BLaER1 (cell line): ENCODE measurements at regions not wholly inside any gene's neighbourhood (a gene's known extent, or its start where the extent isn't known, plus 50 kb on each side); places are given as distances from the start of the nearest gene placed in this dataset.
"Not testable (repeated sequence)": the region's sequence is repeated elsewhere in the genome, so short reads cannot be mapped to it uniquely, and the experiment has no call there.

Source experiments
- H3K27ac ChIP-seq: shearing (Covaris generic); formaldehyde crosslinking; 2 replicates; pipeline ENCODE4 v1.8.1; 2022
- H3K27me3 ChIP-seq: shearing (Covaris generic); formaldehyde crosslinking; 2 replicates; pipeline ENCODE4 v1.8.1; 2022
- H3K36me3 ChIP-seq: shearing (Covaris generic); formaldehyde crosslinking; 2 replicates; pipeline ENCODE4 v1.8.1; 2022
- H3K4me1 ChIP-seq: shearing (Covaris generic); formaldehyde crosslinking; 2 replicates; pipeline ENCODE4 v1.8.1; 2022
- H3K4me2 ChIP-seq: shearing (Covaris generic); formaldehyde crosslinking; 2 replicates; pipeline ENCODE4 v1.8.1; 2022
- H3K4me3 ChIP-seq: shearing (Covaris generic); formaldehyde crosslinking; 2 replicates; pipeline ENCODE4 v1.8.1; 2022
- H3K9ac ChIP-seq: shearing (Covaris generic); formaldehyde crosslinking; 2 replicates; pipeline ENCODE4 v1.8.1; 2022
- H3K9me3 ChIP-seq: shearing (Covaris generic); formaldehyde crosslinking; 2 replicates; pipeline ENCODE4 v1.8.1; 2022
- H4K20me1 ChIP-seq: shearing (Covaris generic); formaldehyde crosslinking; 2 replicates; pipeline ENCODE4 v1.8.1; 2022
- Cebpa-rat ChIP-seq: shearing (Covaris generic); IDR thresholded peaks from 2 replicates; pipeline ENCODE4 v1.8.1; 2022

DNA sequence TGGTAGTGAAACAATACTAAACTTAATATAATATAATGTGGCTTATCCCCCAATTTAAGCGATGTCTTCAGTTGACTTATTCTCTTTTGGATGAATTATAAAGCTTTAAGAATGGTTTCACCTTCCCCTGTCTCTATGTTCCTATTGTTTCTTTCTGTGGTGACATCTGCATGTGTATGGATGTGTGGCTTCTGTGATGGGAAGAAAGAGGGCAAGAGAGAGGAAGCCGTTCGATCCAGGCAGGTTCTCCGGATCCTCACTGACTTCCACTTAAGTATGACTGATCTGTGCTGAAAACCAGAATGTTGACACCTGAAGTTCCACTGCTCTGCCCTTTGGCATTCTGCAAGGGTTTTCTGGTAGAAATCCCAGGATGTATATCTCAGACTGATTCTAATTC lies 1150.8 kb downstream of the STPG2 start:
- H3K9me3 ChIP-seq = no peaks in the 10 kb centered on the region
- H3K9ac ChIP-seq = no peak overlapping the region
- H4K20me1 ChIP-seq = no peaks in the 10 kb centered on the region
- H3K4me1 ChIP-seq = no peaks in the 10 kb centered on the region
- H3K4me3 ChIP-seq = no peak overlapping the region
- H3K27me3 ChIP-seq = no peaks in the 10 kb centered on the region
- no peak overlapping the region for H3K4me2 ChIP-seq
- no peaks in the 10 kb centered on the region for H3K36me3 ChIP-seq
- H3K27ac ChIP-seq = no peak overlapping the region
- no peak for TF ChIP-seq Cebpa-rat

DNA sequence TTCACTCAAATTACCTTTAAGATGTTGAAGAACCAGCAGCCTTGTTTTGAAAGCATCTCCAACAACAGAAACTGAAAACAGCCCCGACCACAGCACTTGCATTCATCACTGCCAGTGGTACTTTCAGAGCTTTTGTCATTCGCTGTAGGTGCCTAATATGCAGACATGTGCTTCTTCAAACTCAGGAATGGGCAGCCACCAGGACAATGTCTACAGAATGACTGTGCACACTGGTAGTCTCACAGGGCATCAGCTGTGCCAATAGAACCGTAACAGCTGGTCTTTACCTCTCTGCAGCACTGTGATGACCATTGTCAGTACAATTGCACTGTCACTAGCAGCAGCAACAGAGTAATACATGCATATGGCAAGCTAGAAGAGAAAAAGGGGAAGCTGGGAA lies 1149.7 kb downstream of the STPG2 start:
- Histone ChIP-seq H3K4me1 (no peaks in the 10 kb centered on the region), H3K9me3 (no peaks in the 10 kb centered on the region), H3K27me3 (no peaks in the 10 kb centered on the region), H3K4me2 (no peak overlapping the region), H3K27ac (no peak overlapping the region), H3K36me3 (no peaks in the 10 kb centered on the region), H4K20me1 (no peaks in the 10 kb centered on the region), H3K4me3 (no peak overlapping the region), H3K9ac (no peak overlapping the region)
- TF ChIP-seq Cebpa-rat = no peak

DNA sequence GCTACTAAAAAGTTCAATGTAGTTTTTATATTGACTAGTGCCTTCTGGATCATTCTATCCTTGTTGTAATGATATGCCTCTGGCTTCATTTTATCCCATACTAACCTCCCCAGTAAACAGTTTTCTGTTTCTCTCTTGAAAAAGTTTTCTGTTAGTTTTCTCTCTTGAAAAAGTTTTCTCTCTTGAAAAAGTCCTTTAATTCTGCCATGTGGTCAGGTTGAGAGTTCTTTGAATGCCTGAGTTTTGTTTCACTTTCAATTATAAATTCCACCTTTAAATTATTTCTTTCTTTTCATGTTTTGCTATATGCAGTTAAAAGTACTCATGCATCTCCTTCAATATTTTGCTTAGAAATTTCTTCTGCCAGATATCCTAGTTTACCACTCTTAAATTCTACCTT lies 1139.6 kb downstream of the STPG2 start:
- Histone ChIP-seq H3K9me3 (no peaks in the 10 kb centered on the region), H3K36me3 (no peaks in the 10 kb centered on the region), H4K20me1 (no peaks in the 10 kb centered on the region), H3K27me3 (no peaks in the 10 kb centered on the region), H3K4me2 (no peak overlapping the region), H3K27ac (no peak overlapping the region), H3K9ac (no peak overlapping the region), H3K4me3 (no peak overlapping the region), H3K4me1 (no peaks in the 10 kb centered on the region)
- TF ChIP-seq Cebpa-rat = no peak

DNA sequence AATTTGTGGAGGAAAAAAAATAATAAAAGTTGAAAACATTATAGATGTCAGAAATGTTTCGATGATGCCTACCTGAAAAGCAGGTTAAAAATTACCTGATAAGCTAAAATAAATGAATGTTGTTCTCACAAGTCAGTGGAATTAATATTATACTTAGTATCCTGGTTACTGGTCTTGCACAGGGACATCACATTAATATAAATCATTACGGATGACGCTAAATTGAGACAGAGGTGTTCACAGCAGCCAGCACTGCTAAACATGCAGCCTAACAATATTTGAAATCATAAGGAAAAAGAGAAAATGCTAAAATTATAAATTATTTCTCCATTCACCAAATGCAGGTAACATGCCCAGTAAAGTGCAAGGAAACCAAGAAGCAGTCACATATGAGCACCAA lies 1130.0 kb downstream of the STPG2 start:
- Histone ChIP-seq H3K9ac (no peak overlapping the region), H3K4me1 (no peaks in the 10 kb centered on the region), H4K20me1 (no peaks in the 10 kb centered on the region), H3K4me3 (no peak overlapping the region), H3K4me2 (no peak overlapping the region), H3K27me3 (no peaks in the 10 kb centered on the region), H3K36me3 (no peaks in the 10 kb centered on the region), H3K27ac (no peak overlapping the region), H3K9me3 (no peaks in the 10 kb centered on the region)
- TF ChIP-seq Cebpa-rat = no peak

DNA sequence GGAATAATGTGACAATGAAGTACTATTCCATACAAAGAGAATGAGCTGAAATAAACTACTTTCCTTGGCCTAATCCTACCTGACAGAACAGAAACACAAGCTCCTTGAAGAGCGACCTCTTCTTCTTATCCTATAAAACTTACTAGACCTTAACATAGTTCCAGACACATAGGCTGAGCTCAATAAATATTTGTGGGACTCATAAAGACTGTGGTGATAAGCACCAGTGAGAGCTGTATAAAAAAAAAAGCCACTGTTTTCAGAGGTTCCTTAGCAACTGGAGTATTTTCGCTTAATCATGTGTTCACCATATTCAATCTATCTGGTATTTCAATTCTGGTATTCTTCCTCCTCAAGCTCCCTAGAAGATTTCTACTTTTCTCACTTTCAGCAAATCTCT lies 1129.6 kb downstream of the STPG2 start:
- H3K4me1 ChIP-seq = no peaks in the 10 kb centered on the region
- no peak overlapping the region for H3K27ac ChIP-seq
- H3K27me3 ChIP-seq = no peaks in the 10 kb centered on the region
- H3K9me3 ChIP-seq = no peaks in the 10 kb centered on the region
- no peak for TF ChIP-seq Cebpa-rat
- H3K36me3 ChIP-seq = no peaks in the 10 kb centered on the region
- H3K4me3 ChIP-seq = no peak overlapping the region
- no peaks in the 10 kb centered on the region for H4K20me1 ChIP-seq
- no peak overlapping the region for H3K9ac ChIP-seq
- H3K4me2 ChIP-seq = no peak overlapping the region

DNA sequence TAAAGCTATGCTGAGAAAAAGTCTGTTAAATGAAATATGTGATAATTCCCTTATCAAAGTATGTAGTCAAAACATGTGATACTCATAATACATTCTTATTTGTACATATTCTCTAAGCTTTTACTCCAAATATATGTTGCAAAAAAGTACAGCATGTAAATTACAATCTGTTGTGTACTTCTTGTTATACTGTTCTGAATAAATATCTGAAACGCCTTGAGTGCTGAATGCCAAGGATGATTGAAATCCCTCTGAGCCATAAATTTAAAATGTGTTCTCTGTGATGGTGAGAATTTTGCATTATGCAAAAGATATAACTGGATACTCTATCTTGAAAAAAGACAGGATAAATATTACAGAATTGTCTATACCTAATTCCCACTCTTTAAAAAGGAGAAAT lies 1128.0 kb downstream of the STPG2 start:
- TF ChIP-seq Cebpa-rat = no peak
- Histone ChIP-seq H3K27me3 (no peaks in the 10 kb centered on the region), H3K4me1 (no peaks in the 10 kb centered on the region), H3K36me3 (no peaks in the 10 kb centered on the region), H3K27ac (no peak overlapping the region), H3K9ac (no peak overlapping the region), H4K20me1 (no peaks in the 10 kb centered on the region), H3K4me2 (no peak overlapping the region), H3K9me3 (no peaks in the 10 kb centered on the region), H3K4me3 (no peak overlapping the region)

DNA sequence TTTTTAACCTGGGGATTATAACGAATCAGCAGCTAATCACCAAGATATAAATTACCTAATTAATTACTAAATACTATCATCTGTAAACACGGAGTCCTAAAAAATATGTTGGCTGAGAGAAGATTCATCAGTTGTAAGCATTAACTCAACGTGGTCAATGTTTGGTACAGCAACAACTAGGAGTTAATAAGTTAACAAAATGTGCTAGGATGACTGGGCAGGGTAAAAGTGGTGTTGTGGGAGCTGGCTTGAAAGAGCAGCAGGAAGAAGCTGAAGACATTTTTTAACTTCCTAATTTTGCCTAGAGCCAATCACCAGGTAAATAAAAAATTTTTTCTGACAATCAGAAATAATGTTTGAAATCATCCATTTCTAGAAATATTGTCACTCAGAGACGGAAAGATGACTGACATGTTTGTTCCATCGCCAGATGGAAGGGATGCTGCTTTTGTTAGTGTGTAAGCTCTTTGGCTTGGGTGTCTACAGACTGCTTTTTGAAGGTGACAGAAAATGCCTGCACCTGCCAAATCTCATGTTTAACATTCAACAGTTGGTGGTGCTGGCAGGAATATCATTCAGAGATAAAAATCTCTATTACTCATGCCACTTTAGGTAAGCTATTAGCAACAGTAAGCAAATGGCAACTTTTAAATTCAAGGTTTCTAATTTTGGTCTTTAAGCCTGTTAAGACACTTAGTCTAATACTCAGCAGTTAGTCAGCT lies 1126.9 kb downstream of the STPG2 start:
- H3K4me1 ChIP-seq = no peaks in the 10 kb centered on the region
- H4K20me1 ChIP-seq = no peaks in the 10 kb centered on the region
- no peaks in the 10 kb centered on the region for H3K9me3 ChIP-seq
- no peaks in the 10 kb centered on the region for H3K27me3 ChIP-seq
- no peak overlapping the region for H3K9ac ChIP-seq
- H3K4me2 ChIP-seq = no peak overlapping the region
- TF ChIP-seq Cebpa-rat = no peak
- H3K4me3 ChIP-seq = no peak overlapping the region
- no peak overlapping the region for H3K27ac ChIP-seq
- H3K36me3 ChIP-seq = no peaks in the 10 kb centered on the region

DNA sequence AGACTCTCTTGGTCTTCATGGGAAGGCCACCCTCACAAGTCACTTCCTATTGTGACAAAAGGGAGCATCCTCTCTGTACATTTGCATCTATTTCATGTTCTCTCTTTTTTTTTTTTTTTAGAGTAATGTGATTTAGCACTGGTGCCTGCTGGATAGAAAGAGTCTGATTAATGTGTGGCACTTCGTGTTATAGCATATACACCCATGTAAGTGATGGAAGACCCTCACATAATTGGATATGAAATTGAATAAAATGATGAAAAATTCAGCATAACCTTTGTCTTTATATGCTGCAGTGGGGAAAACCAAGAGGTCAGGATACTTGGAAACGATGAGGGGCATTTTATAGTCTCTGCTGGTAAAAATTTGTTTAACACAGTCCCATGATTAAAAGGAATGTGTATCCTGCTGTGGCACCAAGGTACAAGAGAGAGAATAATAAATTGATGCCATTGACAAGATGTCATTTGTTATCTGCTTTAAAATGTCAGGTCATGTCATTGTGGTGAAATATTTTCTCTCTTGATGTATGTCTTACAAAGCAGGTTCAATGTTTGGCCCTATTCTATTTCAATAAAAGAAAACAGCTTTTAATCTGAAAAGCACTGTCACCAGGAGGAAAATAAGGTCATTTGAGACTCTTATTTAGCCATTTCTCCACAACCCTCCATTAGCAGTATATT lies 1115.4 kb downstream of the STPG2 start:
- no peak for TF ChIP-seq Cebpa-rat
- no peaks in the 10 kb centered on the region for H4K20me1 ChIP-seq
- no peak overlapping the region for H3K4me3 ChIP-seq
- no peak overlapping the region for H3K27ac ChIP-seq
- no peak overlapping the region for H3K4me2 ChIP-seq
- no peak overlapping the region for H3K9ac ChIP-seq
- no peaks in the 10 kb centered on the region for H3K9me3 ChIP-seq
- no peaks in the 10 kb centered on the region for H3K27me3 ChIP-seq
- no peaks in the 10 kb centered on the region for H3K36me3 ChIP-seq
- no peaks in the 10 kb centered on the region for H3K4me1 ChIP-seq

DNA sequence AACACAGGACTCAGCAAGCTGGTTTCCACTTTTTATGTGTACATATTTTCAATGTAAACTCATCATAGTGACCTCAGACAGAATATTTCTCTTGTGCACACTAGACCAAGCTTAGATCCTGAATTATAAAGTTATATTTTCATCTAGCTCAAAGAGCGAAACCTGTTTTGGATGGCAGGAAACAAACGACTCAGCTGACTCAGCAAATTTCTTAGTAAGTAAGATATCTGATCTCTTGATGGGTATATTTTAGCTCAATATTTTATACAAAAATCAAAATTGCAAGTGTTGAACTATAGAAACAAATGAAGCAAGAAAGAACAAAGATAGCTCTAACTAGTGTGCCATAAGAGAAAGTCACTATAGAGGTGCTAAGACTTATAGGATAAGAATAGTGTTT lies 1114.5 kb downstream of the STPG2 start:
- Histone ChIP-seq H3K4me1 (no peaks in the 10 kb centered on the region), H3K36me3 (no peaks in the 10 kb centered on the region), H3K27ac (no peak overlapping the region), H4K20me1 (no peaks in the 10 kb centered on the region), H3K4me2 (no peak overlapping the region), H3K9me3 (no peaks in the 10 kb centered on the region), H3K9ac (no peak overlapping the region), H3K4me3 (no peak overlapping the region), H3K27me3 (no peaks in the 10 kb centered on the region)
- TF ChIP-seq Cebpa-rat = no peak

DNA sequence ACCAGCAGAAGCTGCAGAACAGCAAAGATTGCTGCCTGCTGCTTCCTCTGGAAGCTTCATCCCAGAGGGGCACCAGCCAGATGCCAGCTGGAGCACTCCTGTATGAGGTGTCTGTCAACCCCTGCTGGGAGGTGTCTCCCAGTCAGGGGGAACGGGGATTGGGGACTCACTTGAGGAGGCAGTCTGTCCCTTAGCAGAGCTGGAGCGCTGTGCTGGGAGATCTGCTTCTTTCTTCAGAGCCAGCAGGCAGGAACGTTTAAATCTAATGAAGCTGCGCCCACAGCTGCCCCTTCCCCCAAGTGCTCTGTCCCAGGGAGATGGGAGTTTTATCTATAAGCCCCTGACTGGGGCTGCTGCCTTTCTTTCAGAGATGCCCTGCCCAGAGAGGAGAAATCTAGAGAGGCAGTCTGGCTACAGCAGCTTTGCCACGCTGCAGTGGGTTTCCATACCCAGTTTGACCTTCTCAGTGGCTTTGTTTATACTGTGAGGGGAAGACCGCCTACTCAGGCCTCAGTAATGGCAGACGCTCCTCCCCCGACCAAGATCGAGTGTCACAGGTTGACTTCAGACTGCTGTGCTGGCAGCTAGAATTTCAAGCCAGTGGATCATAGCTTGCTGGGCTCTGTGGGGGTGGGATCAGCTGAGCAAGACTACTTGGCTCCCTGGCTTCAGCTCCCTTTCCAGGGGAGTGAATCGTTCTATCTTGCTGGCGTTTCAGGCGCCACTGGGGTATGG lies 1105.7 kb downstream of the STPG2 start:
- H3K9ac ChIP-seq = not testable (repeated sequence)

More for the DNA sequence above, 1105.7 kb downstream of the STPG2 start:
- H4K20me1 ChIP-seq, H3K36me3 ChIP-seq, H3K4me3 ChIP-seq, H3K4me2 ChIP-seq, H3K4me1 ChIP-seq, H3K27me3 ChIP-seq, H3K9me3 ChIP-seq, H3K27ac ChIP-seq: not testable (repeated sequence)
